SKM-1 (cell line): ENCODE measurements at regions not wholly inside any gene's neighbourhood (a gene's known extent, or its start where the extent isn't known, plus 50 kb on each side); places are given as distances from the start of the nearest gene placed in this dataset.

Experiments
- DNase-seq: peaks from one replicate; lab custom pipeline; 2025; ENCODE audit not compliant: unreplicated experiment; lab: John Stamatoyannopoulos, UW

- no peak for DNase-seq
These were observed 178.5 kb downstream of the DLEU7 start for GRCh38 chr13:50664951-50665350.

GRCh38 chr13:50668049-50668448, 175.4 kb downstream of the DLEU7 start:
- no peak for DNase-seq

- no peak for DNase-seq
These were observed 174.7 kb downstream of the DLEU7 start for GRCh38 chr13:50668691-50669271.

- no peak for DNase-seq
These were observed 173.2 kb downstream of the DLEU7 start for GRCh38 chr13:50670272-50670671.

- no peak for DNase-seq
These were observed 172.5 kb downstream of the DLEU7 start for GRCh38 chr13:50670847-50671496.

GRCh38 chr13:50671497-50671850, 172.0 kb downstream of the DLEU7 start:
- no peak for DNase-seq

GRCh38 chr13:50672025-50672424, 171.5 kb downstream of the DLEU7 start:
- DNase-seq: no peak

GRCh38 chr13:50675651-50676050, 167.8 kb downstream of the DLEU7 start:
- DNase-seq: no peak

GRCh38 chr13:50676602-50677001, 166.9 kb downstream of the DLEU7 start:
- no peak for DNase-seq

GRCh38 chr13:50677258-50677657, 166.2 kb downstream of the DLEU7 start:
- DNase-seq: no peak

GRCh38 chr13:50677687-50678463, 165.6 kb downstream of the DLEU7 start:
- DNase-seq: no peak

- no peak for DNase-seq
These were observed 164.9 kb downstream of the DLEU7 start for GRCh38 chr13:50678464-50679162.

- no peak for DNase-seq
These were observed 164.2 kb downstream of the DLEU7 start for GRCh38 chr13:50679321-50679720.

GRCh38 chr13:50682002-50682401, 161.5 kb downstream of the DLEU7 start:
- no peak for DNase-seq

- no peak for DNase-seq
These were observed 160.5 kb downstream of the DLEU7 start for GRCh38 chr13:50682966-50683365.

- DNase-seq: no peak
These were observed 159.1 kb downstream of the DLEU7 start for GRCh38 chr13:50684366-50684765.

GRCh38 chr13:50685491-50685890, 158.0 kb downstream of the DLEU7 start:
- DNase-seq: no peak

- no peak for DNase-seq
These were observed 157.5 kb downstream of the DLEU7 start for GRCh38 chr13:50685956-50686355.

GRCh38 chr13:50686551-50686950, 156.9 kb downstream of the DLEU7 start:
- no peak for DNase-seq

GRCh38 chr13:50687545-50687944, 155.9 kb downstream of the DLEU7 start:
- no peak for DNase-seq

GRCh38 chr13:50690006-50690405, 153.5 kb downstream of the DLEU7 start:
- DNase-seq: no peak

- no peak for DNase-seq
These were observed 152.3 kb downstream of the DLEU7 start for GRCh38 chr13:50691176-50691680.
